PC-3 (cell line): ENCODE measurements at regions not wholly inside any gene's neighbourhood (a gene's known extent, or its start where the extent isn't known, plus 50 kb on each side); places are given as distances from the start of the nearest gene placed in this dataset.

Experiments
- EZH2 ChIP-seq: fragments of 300-600 bp; sonication (generic); IDR thresholded peaks from one replicate; pipeline ENCODE4 v1.6.1; 2017; ENCODE audit warnings: antibody characterized with exemption, mild to moderate bottlenecking, low read length; ENCODE audit not compliant: unreplicated experiment
- EZH2phosphoT487 ChIP-seq: fragments of 300-600 bp; sonication (generic); IDR thresholded peaks from 2 replicates; pipeline ENCODE4 v1.6.1; 2018; ENCODE audit warnings: mild to moderate bottlenecking, antibody characterized with exemption, low read length, borderline replicate concordance
- TF ChIP-seq, protein P1 (sequence below): fragments of 300-600 bp; sonication (generic); conservative IDR thresholded peaks from 2 replicates; pipeline ENCODE4 v1.5.1; 2017; ENCODE audit warnings: antibody characterized with exemption, low read depth, mild to moderate bottlenecking, low read length

DNA sequence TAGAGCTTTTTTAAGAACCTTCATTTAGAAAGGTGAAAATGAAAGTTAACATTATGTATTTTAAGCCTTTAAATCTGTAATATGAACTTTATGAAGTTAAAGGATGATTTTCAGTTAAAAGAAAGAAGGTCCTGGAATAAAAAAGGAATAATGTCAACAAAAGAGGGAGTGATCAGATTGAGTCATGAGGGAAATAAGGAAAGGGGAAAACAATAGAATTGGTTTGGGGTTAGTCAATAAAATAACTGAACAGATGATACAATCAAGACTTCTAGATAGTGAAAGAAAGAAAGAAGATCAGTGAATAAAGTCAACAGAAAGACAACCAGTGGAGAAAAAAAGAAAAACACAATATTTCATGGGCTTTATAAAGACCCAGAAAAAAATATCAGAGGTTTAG is 291.6 kb upstream of the ARSJ start:
- TF ChIP-seq, protein P1, sequence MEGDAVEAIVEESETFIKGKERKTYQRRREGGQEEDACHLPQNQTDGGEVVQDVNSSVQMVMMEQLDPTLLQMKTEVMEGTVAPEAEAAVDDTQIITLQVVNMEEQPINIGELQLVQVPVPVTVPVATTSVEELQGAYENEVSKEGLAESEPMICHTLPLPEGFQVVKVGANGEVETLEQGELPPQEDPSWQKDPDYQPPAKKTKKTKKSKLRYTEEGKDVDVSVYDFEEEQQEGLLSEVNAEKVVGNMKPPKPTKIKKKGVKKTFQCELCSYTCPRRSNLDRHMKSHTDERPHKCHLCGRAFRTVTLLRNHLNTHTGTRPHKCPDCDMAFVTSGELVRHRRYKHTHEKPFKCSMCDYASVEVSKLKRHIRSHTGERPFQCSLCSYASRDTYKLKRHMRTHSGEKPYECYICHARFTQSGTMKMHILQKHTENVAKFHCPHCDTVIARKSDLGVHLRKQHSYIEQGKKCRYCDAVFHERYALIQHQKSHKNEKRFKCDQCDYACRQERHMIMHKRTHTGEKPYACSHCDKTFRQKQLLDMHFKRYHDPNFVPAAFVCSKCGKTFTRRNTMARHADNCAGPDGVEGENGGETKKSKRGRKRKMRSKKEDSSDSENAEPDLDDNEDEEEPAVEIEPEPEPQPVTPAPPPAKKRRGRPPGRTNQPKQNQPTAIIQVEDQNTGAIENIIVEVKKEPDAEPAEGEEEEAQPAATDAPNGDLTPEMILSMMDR: no peak
- TF ChIP-seq EZH2phosphoT487 (no peak), EZH2 (no peak)
